RWPE2 (cell line): ENCODE measurements at regions not wholly inside any gene's neighbourhood (a gene's known extent, or its start where the extent isn't known, plus 50 kb on each side); places are given as distances from the start of the nearest gene placed in this dataset.
A peak's percentile ranks its signal among the peaks of the same experiment; 100 is the strongest.

ENCODE experiments used
- ATAC-seq: fragments of 200-7000 bp; cut with Tn5 transposase; 3 replicates; pipeline ENCODE4 v1.9.1; 2021; ENCODE audit warnings: low read depth
- DNase-seq: peaks from one replicate; pipeline ENCODE4 v3.0.0-alpha.2; 2020; ENCODE audit warnings: low spot score
- H3K27ac ChIP-seq: fragments of 450-650 bp; 2 replicates; pipeline ENCODE4 v1.5.1; 2017; ENCODE audit warnings: mild to moderate bottlenecking; ENCODE audit not compliant: poor library complexity, severe bottlenecking
- H3K27me3 ChIP-seq: fragments of 250-450 bp; sonication (Bioruptor Pico); 2 replicates; pipeline ENCODE4 v1.5.1; 2021; ENCODE audit warnings: mild to moderate bottlenecking, moderate library complexity; ENCODE audit not compliant: insufficient read depth, poor library complexity, severe bottlenecking
- H3K36me3 ChIP-seq: fragments of 250-450 bp; sonication (Bioruptor Pico); 2 replicates; pipeline ENCODE4 v1.5.1; 2020; ENCODE audit warnings: low read depth, mild to moderate bottlenecking, moderate library complexity
- H3K4me1 ChIP-seq: fragments of 250-450 bp; sonication (Bioruptor Pico); 2 replicates; pipeline ENCODE4 v1.5.1; 2021; ENCODE audit warnings: mild to moderate bottlenecking, moderate library complexity; ENCODE audit not compliant: insufficient read depth, poor library complexity, severe bottlenecking
- H3K4me3 ChIP-seq: fragments of 250-450 bp; sonication (Bioruptor Pico); 2 replicates; pipeline ENCODE4 v1.5.1; 2021; ENCODE audit warnings: mild to moderate bottlenecking, moderate library complexity; ENCODE audit not compliant: severe bottlenecking
- H3K9me3 ChIP-seq: fragments of 250-450 bp; sonication (Bioruptor Pico); 2 replicates; pipeline ENCODE4 v1.5.1; 2021; ENCODE audit warnings: mild to moderate bottlenecking, moderate library complexity; ENCODE audit not compliant: severe bottlenecking
- TF ChIP-seq, protein P1 (sequence below): fragments of 450-650 bp; IDR thresholded peaks from one replicate; pipeline ENCODE4 v1.5.1; 2017; ENCODE audit warnings: mild to moderate bottlenecking, moderate library complexity; ENCODE audit not compliant: poor library complexity, severe bottlenecking

GRCh38 chr17:45677770-45678169, 106.3 kb upstream of the CRHR1 start:
- Histone ChIP-seq H3K4me3 (no peak overlapping the region), H3K4me1 (no peaks in the 10 kb centered on the region), H3K27ac (no peak overlapping the region), H3K9me3 (no peaks in the 10 kb centered on the region), H3K27me3 (no peaks in the 10 kb centered on the region), H3K36me3 (no peaks in the 10 kb centered on the region)
- DNase-seq, result no peak
- no peak for ATAC-seq
- TF ChIP-seq, protein P1, sequence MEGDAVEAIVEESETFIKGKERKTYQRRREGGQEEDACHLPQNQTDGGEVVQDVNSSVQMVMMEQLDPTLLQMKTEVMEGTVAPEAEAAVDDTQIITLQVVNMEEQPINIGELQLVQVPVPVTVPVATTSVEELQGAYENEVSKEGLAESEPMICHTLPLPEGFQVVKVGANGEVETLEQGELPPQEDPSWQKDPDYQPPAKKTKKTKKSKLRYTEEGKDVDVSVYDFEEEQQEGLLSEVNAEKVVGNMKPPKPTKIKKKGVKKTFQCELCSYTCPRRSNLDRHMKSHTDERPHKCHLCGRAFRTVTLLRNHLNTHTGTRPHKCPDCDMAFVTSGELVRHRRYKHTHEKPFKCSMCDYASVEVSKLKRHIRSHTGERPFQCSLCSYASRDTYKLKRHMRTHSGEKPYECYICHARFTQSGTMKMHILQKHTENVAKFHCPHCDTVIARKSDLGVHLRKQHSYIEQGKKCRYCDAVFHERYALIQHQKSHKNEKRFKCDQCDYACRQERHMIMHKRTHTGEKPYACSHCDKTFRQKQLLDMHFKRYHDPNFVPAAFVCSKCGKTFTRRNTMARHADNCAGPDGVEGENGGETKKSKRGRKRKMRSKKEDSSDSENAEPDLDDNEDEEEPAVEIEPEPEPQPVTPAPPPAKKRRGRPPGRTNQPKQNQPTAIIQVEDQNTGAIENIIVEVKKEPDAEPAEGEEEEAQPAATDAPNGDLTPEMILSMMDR, result no peak

GRCh38 chr17:45679426-45679825, 104.7 kb upstream of the CRHR1 start:
- Histone ChIP-seq H3K36me3 (no peaks in the 10 kb centered on the region), H3K4me3 (no peak overlapping the region), H3K9me3 (no peaks in the 10 kb centered on the region), H3K4me1 (no peaks in the 10 kb centered on the region), H3K27me3 (no peaks in the 10 kb centered on the region), H3K27ac (no peak overlapping the region)
- DNase-seq (no peak), ATAC-seq (no peak)
- TF ChIP-seq, protein P1, result no peak

GRCh38 chr17:45680360-45680759, 103.8 kb upstream of the CRHR1 start:
- no peaks in the 10 kb centered on the region for H3K36me3 ChIP-seq
- H3K9me3 ChIP-seq, result no peaks in the 10 kb centered on the region
- no peaks in the 10 kb centered on the region for H3K4me1 ChIP-seq
- ATAC-seq (no peak), DNase-seq (peak; percentile 46)
- no peaks in the 10 kb centered on the region for H3K27me3 ChIP-seq
- no peak overlapping the region for H3K4me3 ChIP-seq
- TF ChIP-seq, protein P1, result no peak
- no peak overlapping the region for H3K27ac ChIP-seq

DNA sequence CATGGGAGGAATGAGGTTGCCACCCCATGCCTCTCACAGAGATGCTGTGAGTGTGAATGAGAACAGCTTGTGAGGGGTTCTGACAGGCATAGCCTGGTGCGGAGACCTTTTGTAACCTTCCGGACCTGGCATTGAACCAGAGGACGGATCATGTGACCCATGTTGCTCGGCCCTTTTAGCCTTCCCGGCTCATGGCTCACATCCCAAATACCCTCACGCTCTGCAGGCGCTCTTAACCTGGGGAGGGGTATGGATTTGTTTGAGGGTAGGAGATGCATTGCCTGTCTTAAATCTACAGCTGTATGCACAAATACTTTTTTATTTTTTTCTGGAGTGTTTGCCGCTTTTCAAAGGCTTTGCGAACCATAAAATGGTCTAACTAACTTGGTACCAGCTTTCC, 102.4 kb upstream of the CRHR1 start:
- ATAC-seq, result no peak
- Histone ChIP-seq H3K27me3 (no peaks in the 10 kb centered on the region), H3K9me3 (no peaks in the 10 kb centered on the region), H3K27ac (no peak overlapping the region), H3K4me3 (no peak overlapping the region), H3K36me3 (no peaks in the 10 kb centered on the region), H3K4me1 (no peaks in the 10 kb centered on the region)
- TF ChIP-seq, protein P1, result no peak
- DNase-seq, result no peak

DNA sequence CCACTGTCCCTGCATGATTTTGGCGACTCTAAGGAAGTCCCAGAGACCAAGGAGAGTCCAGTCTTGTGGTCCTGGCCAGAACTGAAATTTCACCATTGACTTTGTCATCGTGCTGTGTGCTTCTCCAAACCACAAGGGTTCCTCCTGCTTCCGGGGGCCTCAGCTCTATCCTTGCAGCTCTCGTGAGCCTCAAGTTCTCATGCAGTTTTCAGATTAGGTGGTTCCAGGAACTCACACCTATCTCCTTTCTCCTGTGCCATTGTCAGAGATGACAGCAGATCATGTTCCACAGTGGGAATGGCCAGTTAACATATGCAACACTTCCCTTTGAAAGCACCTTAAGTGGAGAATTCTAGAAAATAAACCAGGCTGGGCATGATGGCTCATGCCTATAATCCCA, 97.9 kb upstream of the CRHR1 start:
- TF ChIP-seq, protein P1, result no peak

More for the DNA sequence above, 97.9 kb upstream of the CRHR1 start:
- no peak overlapping the region for H3K27ac ChIP-seq
- no peaks in the 10 kb centered on the region for H3K36me3 ChIP-seq
- H3K4me3 ChIP-seq, result no peak overlapping the region
- no peaks in the 10 kb centered on the region for H3K9me3 ChIP-seq
- peak; percentile 12 for DNase-seq
- no peaks in the 10 kb centered on the region for H3K4me1 ChIP-seq
- no peak for ATAC-seq
- peaks cover 21% of the 10 kb centered on the region for H3K27me3 ChIP-seq
